HTR-8/SVneo (cell line): ENCODE measurements at regions not wholly inside any gene's neighbourhood (a gene's known extent, or its start where the extent isn't known, plus 50 kb on each side); places are given as distances from the start of the nearest gene placed in this dataset.
A peak's percentile ranks its signal among the peaks of the same experiment; 100 is the strongest.
"Not testable (repeated sequence)": the region's sequence is repeated elsewhere in the genome, so short reads cannot be mapped to it uniquely, and the experiment has no call there.

Experiments used
- DNase-seq: peaks from one replicate; pipeline ENCODE4 v3.0.0; 2011; ENCODE audit warnings: low spot score, mixed read lengths; ENCODE audit not compliant: insufficient read length
- FAIRE-seq: peaks from 2 replicates; lab custom pipeline; 2011; peaks lifted over from hg19 to GRCh38; lab: Jason Lieb, UNC

DNA sequence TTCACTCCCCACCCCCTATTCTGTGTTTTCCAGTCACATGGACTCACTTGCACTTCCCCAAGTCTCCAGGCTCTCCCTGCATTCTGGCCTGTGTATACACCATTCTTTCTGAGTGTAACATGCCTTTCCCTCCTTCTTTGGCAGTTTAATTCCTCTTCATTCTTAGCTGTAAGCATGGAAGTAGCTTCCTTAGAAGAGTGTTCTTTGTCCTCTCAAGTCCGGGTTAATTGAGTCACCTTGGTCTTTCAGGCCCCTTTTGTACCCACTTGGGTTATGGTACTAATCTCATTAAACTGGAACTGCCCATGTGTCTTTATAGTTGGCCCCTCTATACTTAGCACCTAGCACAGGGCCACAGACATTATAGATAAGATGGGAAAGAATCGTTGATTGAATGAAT is 525.3 kb upstream of the ADGRL4 start:
- DNase-seq (no peak), FAIRE-seq (no peak)

GRCh38 chr1:79530476-79530875 is 523.9 kb upstream of the ADGRL4 start:
- FAIRE-seq (no peak), DNase-seq (no peak)

GRCh38 chr1:79530055-79530454 is 523.5 kb upstream of the ADGRL4 start:
- DNase-seq (no peak), FAIRE-seq (no peak)

- DNase-seq (no peak), FAIRE-seq (no peak)
Measured at GRCh38 chr1:79524126-79524525, 517.6 kb upstream of the ADGRL4 start.

GRCh38 chr1:79519084-79519760 is 512.7 kb upstream of the ADGRL4 start:
- no peak for DNase-seq
- FAIRE-seq = no peak

- DNase-seq (no peak), FAIRE-seq (no peak)
Measured at GRCh38 chr1:79517470-79518224, 511.1 kb upstream of the ADGRL4 start.

GRCh38 chr1:79507770-79508169 is 501.2 kb upstream of the ADGRL4 start:
- DNase-seq (no peak), FAIRE-seq (no peak)

DNA sequence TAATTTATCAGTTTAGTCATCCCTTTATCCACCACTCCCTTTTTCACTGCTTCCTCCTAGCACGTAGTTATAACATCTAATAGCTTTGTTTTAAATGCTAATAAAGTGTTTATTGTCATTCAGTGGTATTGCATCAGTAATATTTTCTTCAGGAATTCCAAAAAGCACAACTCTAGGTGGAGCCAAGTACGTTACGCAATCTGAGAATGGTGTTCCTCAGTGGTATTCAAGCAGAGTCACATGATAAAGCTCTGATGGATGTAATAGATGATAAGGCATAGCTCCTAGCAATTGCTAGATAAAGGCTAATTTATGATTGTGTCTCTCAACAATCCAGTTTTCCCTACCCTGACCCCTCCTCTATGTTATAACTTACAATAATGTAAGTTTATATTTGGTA is 494.6 kb upstream of the ADGRL4 start:
- no peak for DNase-seq
- FAIRE-seq = no peak

DNA sequence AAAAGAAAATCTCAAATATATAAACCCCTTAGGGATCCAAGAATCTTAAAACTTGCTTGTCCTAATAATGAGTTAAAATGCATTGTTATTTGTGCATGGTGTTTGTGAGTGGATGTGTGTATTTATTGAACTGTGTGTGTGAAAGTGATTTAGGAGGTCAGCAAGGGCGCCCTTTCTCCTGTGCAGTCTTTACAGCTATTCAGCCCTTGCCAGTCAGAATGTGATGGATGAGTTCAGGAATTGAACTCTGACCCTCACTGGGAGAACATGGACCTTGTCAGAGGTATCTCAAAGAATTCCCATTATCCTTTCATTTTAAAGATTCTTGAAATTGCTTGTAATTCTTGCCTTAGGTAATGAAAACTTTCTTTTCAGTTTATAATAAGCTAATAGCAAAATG is 493.0 kb upstream of the ADGRL4 start:
- DNase-seq (no peak), FAIRE-seq (no peak)

- DNase-seq (peak; percentile 8), FAIRE-seq (no peak)
Measured at GRCh38 chr1:79497193-79497773, 490.8 kb upstream of the ADGRL4 start.

GRCh38 chr1:79496129-79496528 is 489.6 kb upstream of the ADGRL4 start:
- FAIRE-seq = no peak
- no peak for DNase-seq

DNA sequence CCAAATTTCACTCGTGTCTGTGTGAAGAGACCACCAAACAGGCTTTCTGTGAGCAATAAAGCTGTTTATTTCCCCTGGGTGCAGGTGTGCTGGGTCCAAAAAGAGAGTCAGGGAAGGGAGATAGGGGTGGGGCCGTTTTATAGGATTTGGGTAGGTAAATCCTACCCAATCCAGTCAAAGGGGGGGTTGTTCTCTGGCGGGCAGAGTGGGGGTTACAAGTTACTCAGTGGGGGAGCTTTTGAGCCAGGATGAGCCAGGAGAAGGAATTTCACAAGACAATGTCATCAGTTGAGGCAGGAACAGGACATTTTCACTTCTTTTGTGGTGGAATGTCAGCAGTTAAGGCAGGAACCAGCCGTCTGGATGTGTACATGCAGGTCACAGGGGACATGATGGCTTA is 487.2 kb upstream of the ADGRL4 start:
- not testable (repeated sequence) for FAIRE-seq

DNA sequence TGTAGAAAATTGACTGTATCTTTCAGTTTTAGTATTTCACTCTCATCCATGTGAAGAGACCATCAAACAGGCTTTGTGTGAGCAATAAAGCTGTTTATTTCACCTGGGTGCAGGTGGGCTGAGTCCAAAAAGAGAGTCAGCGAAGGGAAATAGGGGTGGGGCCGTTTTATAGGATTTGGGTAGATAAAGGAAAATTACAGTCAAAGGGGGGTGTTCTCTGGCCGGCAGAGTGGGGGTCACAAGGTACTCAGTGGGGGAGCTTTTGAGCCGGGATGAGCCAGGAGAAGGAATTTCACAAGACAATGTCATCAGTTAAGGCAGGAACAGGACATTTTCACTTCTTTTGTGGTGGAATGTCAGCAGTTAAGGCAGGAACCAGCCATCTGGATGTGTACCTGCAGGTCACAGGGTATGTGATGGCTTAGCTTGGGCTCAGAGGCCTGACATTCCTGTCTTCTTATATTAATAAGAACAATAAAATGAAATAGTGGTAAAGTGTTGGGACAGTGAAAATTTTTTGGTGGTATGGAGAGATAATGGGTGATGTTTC is 482.1 kb upstream of the ADGRL4 start:
- FAIRE-seq, DNase-seq: not testable (repeated sequence)

More for the DNA sequence above, 487.2 kb upstream of the ADGRL4 start:
- DNase-seq = not testable (repeated sequence)

DNA sequence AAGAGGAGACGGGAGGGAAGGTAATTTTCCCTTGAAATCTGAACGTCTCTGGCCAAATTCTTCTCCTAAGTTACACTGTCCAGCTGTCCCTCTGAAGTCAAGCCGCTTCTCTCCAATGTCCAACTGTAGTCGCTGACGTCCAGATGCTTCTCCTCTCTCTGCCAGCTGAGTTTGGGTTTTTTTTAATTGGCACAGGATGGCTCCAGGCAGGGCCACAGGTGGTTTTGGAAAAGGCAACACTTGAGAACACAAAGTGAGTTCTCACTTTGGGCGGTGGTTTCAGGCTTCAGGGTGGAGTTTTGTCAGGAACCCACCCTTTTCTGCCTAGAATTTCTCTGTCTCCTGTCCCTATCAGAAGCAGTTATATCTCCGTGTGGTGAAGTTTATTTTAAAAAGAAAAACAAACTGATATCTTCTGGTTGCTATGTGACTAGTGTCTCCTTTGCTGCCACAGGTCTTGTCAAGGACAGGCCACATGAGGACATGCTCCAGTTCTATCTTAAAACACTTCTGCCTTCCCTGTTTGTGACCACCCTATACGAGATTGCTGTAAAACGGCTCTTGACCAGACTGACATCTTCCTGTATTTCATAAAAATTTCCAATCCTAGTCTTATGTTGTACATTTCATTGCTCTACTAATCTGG is 472.3 kb upstream of the ADGRL4 start:
- FAIRE-seq (no peak), DNase-seq (no peak)

DNA sequence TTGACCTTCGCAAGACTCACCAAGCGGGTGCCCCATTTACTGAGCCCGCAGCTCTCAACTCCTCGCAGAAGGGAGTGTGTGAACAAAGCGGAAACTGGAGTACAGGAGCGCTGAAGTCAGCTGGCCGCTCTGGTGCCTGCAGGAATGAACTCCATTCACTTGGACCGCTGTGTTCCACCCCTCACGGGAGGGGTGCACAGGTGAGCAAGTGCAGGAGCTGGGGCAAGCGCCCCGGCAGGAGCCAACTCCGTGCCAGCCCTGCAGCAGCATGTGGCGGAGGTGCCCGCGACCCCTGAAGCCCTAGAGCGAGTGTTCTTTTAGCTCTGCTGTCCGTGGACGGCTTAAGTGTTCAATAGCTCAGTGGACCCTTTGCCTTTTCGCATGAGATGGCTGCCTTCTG is 471.6 kb upstream of the ADGRL4 start:
- no peak for DNase-seq
- FAIRE-seq = no peak

DNA sequence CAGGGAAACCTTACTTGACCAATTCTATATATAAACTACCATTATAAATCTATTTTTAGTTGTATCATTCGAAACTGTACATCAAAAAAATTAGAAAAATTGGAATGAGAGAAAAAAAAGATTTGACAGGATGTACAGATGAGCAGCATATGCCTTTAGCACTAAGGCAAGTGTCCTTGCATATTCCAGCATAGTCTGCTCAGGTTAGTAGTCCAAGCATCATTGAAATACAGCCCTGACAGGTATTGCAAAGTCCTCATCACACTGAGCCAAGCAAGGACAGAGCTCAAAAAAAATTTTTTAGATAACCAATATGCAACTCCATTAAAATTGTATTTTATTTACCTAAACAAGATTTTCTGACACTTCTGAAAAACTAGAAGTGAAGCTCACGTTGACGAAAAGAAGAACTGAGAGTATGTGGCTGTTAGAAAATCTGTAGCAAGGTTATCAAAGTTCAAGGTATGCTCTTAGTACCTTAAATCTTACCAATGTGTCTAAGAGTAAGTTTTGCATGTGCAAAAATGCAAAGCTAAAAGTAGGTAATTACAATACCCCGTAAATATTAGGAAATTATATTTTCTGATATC is 465.6 kb upstream of the ADGRL4 start:
- FAIRE-seq (no peak), DNase-seq (no peak)

- DNase-seq (no peak), FAIRE-seq (no peak)
Measured at GRCh38 chr1:79469139-79469538, 462.6 kb upstream of the ADGRL4 start.

- no peak for DNase-seq
- no peak for FAIRE-seq
Measured at GRCh38 chr1:79460773-79461436, 454.4 kb upstream of the ADGRL4 start.

DNA sequence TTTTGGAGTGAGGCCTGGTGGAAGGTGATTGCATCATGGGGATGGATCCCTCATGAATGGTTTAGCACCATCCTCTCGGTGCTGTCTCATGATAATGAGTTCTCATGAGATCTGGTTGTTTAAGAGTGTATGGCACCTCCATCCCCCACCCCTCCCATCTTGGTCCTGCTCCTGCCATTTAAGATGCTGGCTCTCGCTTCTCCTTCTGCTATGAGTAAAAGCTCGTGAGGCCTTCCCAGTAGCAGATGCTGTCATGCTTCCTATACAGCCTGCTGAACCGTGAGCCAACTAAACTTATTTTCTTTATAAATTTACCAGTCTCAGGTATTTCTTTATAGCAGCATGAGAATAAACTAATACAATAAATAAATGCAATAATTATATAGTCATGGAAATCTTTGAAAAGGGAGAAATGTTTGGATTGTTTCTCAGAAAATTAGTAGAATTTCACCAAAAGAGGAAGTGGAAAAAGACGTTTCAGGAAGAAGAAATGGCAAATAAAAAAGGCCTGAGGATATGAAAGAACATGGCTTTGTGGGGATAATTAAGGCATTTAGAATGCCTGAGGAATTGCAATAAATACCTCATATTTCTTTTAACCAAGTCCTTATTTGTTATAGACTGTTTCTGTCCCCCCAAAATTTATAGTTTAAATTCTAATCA is 451.2 kb upstream of the ADGRL4 start:
- FAIRE-seq (no peak), DNase-seq (no peak)
